ENCODE measurements at regions not wholly inside any gene's neighbourhood (a gene's known extent, or its start where the extent isn't known, plus 50 kb on each side); places are given as distances from the start of the nearest gene placed in this dataset.

GRCh38 chr5:163357636-163358035, 79.8 kb upstream of the CCNG1 start:
- H3K27ac ChIP-seq (ENCODE audit: insufficient read depth, low read depth, low read length) = no peak overlapping the region
- H3K9ac ChIP-seq (replicated peaks; ENCODE audit: extremely low read depth, insufficient read depth, low read length) = no peak overlapping the region
- no TSS peak for BruUV-seq (replicated peaks)
- H3K9me1 ChIP-seq (replicated peaks; ENCODE audit: control insufficient read depth, extremely low read depth, insufficient read depth, low read length) = no peaks in the 10 kb centered on the region
- H3K79me2 ChIP-seq (ENCODE audit: control insufficient read depth, insufficient read depth, low read length) = no peaks in the 10 kb centered on the region
- no peak overlapping the region for H3K4me3 ChIP-seq (replicated peaks in 1 of 3; ENCODE audit: insufficient read depth in 1 of 3, low read depth in 1 of 3, low read length in 3 of 3)
- dilution Hi-C loops (cut with MboI; ENCODE audit: extremely low pct_ligation_motif_present, low sequenced_read_pairs) = no loop called here
- no peak for TF ChIP-seq FOS (IDR thresholded peaks at IDR 0.05; ENCODE audit: borderline replicate concordance, insufficient read depth, low read length)
- TF ChIP-seq CTCF (IDR thresholded peaks at IDR 0.05; ENCODE audit: extremely low read depth in 1 of 2, insufficient read depth in 1 of 2, low read depth in 1 of 2, low read length in 2 of 2) = no peak
- no peak for TF ChIP-seq JUN (IDR thresholded peaks at IDR 0.05; ENCODE audit: borderline replicate concordance, insufficient read depth, insufficient read length, low read depth)
- no peak for TF ChIP-seq EZH2 (IDR thresholded peaks at IDR 0.05; ENCODE audit: borderline replicate concordance, low read depth, low read length, severe bottlenecking)
- no peak for TF ChIP-seq GATA2 (IDR thresholded peaks at IDR 0.05; ENCODE audit: insufficient read depth, insufficient read length, low read depth, low read length)
- no peak for TF ChIP-seq POLR2AphosphoS5 (IDR thresholded peaks at IDR 0.05; ENCODE audit: insufficient read depth, low read depth, low read length)
- no peak for TF ChIP-seq MYC (IDR thresholded peaks at IDR 0.05; ENCODE audit: low read depth, low read length)
- TF ChIP-seq POLR2A (IDR thresholded peaks at IDR 0.05; ENCODE audit: low read depth, low read length) = no peak
- TF ChIP-seq MAX (IDR thresholded peaks at IDR 0.05; ENCODE audit: insufficient read depth, insufficient read length) = no peak
- no peaks in the 10 kb centered on the region for H4K20me1 ChIP-seq (replicated peaks; ENCODE audit: control insufficient read depth, extremely low read depth, insufficient read depth, low read length)
- intact Hi-C loops (cut with micrococcal nuclease) = no loop called here
- no peaks in the 10 kb centered on the region for H3K9me3 ChIP-seq (replicated peaks; ENCODE audit: control insufficient read depth, insufficient read depth, low read length)
- H2AFZ ChIP-seq (ENCODE audit: low read depth, low read length) = no peak overlapping the region
- ChIA-PET CTCF (interaction anchor here (1.2 kb wide), 1 partner anchor 10 kb away, joined by 3 read pairs; no protein-coding TSS in a partner anchor), POLR2A (no interaction called here)
- H3K27me3 ChIP-seq (ENCODE audit: control insufficient read depth in 2 of 2, insufficient read depth in 2 of 2, low read length in 2 of 2) = no peaks in the 10 kb centered on the region
- FAIRE-seq (no peak), DNase-seq (ENCODE audit: low read depth, low spot score) (no peak)
- H3K36me3 ChIP-seq (ENCODE audit: control insufficient read depth in 2 of 2, extremely low read depth in 1 of 2, insufficient read depth in 2 of 2, low read length in 2 of 2) = no peaks in the 10 kb centered on the region
- no peaks in the 10 kb centered on the region for H3K4me1 ChIP-seq (ENCODE audit: control insufficient read depth, extremely low read depth, insufficient read depth, low read length)
- no peak overlapping the region for H3K4me2 ChIP-seq (ENCODE audit: insufficient read depth, low read length)

Data from endothelial cell of umbilical vein (primary cell).